Dendritic cell treated with granulocyte-macrophage colony-stimulating factor and Interleukin-4, amounts not matched to agents 40 ng/mL and 50 ng/mL, for 4 days (primary cell): ENCODE measurements at regions not wholly inside any gene's neighbourhood (a gene's known extent, or its start where the extent isn't known, plus 50 kb on each side); places are given as distances from the start of the nearest gene placed in this dataset.

Experiments
- H3K27ac Mint-ChIP-seq: one replicate; pipeline ENCODE4 v1.8.0; 2022; ENCODE audit warnings: mild to moderate bottlenecking, mixed read lengths
- H3K27me3 Mint-ChIP-seq: one replicate; pipeline ENCODE4 v1.8.0; 2022; ENCODE audit warnings: mild to moderate bottlenecking, mixed read lengths
- H3K36me3 Mint-ChIP-seq: one replicate; pipeline ENCODE4 v1.8.0; 2022; ENCODE audit warnings: low read depth, mixed read lengths
- H3K4me1 Mint-ChIP-seq: one replicate; pipeline ENCODE4 v1.8.0; 2022; ENCODE audit warnings: low read depth, mixed read lengths
- H3K4me3 Mint-ChIP-seq: one replicate; pipeline ENCODE4 v1.8.0; 2022; ENCODE audit warnings: mild to moderate bottlenecking, moderate library complexity, mixed read lengths
- H3K9me3 Mint-ChIP-seq: one replicate; pipeline ENCODE4 v1.8.0; 2022; ENCODE audit warnings: mixed read lengths
- intact Hi-C: fragments of 100-400 bp; cut with micrococcal nuclease; formaldehyde crosslinking; loops from one replicate; pipeline ENCODE4 v1.15.0; 2022

- Mint-ChIP-seq H3K9me3 (no peaks in the 10 kb centered on the region), H3K4me1 (peaks cover 31% of the 10 kb centered on the region), H3K4me3 (no peak overlapping the region), H3K27me3 (no peaks in the 10 kb centered on the region), H3K27ac (no peak overlapping the region), H3K36me3 (no peaks in the 10 kb centered on the region)
- intact Hi-C loops: loop anchor here (1.0 to 10.0 kb wide), 3 partner anchors 102 to 341 kb away; partner anchors contain the start of gene CNIH3
These were observed 78.1 kb upstream of the WDR26 start for GRCh38 chr1:224512600-224513151.

GRCh38 chr1:224513383-224513782 is 78.8 kb upstream of the WDR26 start:
- Mint-ChIP-seq H3K9me3 (no peaks in the 10 kb centered on the region), H3K36me3 (no peaks in the 10 kb centered on the region), H3K27ac (no peak overlapping the region), H3K27me3 (no peaks in the 10 kb centered on the region), H3K4me1 (peaks cover 31% of the 10 kb centered on the region), H3K4me3 (no peak overlapping the region)
- intact Hi-C loops: loop anchor here (1.0 to 10.0 kb wide), 3 partner anchors 101 to 340 kb away; partner anchors contain the start of gene CNIH3

GRCh38 chr1:224513787-224514209 is 79.2 kb upstream of the WDR26 start:
- Mint-ChIP-seq H3K27ac (no peak overlapping the region), H3K9me3 (no peaks in the 10 kb centered on the region), H3K27me3 (no peaks in the 10 kb centered on the region), H3K4me3 (no peak overlapping the region), H3K36me3 (no peaks in the 10 kb centered on the region), H3K4me1 (peaks cover 31% of the 10 kb centered on the region)
- intact Hi-C loops: loop anchor here (1.0 to 10.0 kb wide), 3 partner anchors 101 to 340 kb away; partner anchors contain the start of gene CNIH3

- Mint-ChIP-seq H3K27me3 (no peaks in the 10 kb centered on the region), H3K36me3 (no peaks in the 10 kb centered on the region), H3K4me1 (peaks cover 15% of the 10 kb centered on the region), H3K9me3 (no peaks in the 10 kb centered on the region), H3K27ac (no peak overlapping the region), H3K4me3 (no peak overlapping the region)
- intact Hi-C loops: loop anchor here (5.0 to 10.0 kb wide), 2 partner anchors 98 to 405 kb away; partner anchors contain the start of gene CNIH3
These were observed 82.6 kb upstream of the WDR26 start for GRCh38 chr1:224517171-224517570.

GRCh38 chr1:224518528-224518927 is 83.9 kb upstream of the WDR26 start:
- H3K27me3 Mint-ChIP-seq: no peaks in the 10 kb centered on the region
- H3K4me1 Mint-ChIP-seq: peaks cover 13% of the 10 kb centered on the region
- no peaks in the 10 kb centered on the region for H3K9me3 Mint-ChIP-seq
- intact Hi-C loops: loop anchor here (5.0 to 10.0 kb wide), 2 partner anchors 96 to 404 kb away; partner anchors contain the start of gene CNIH3
- no peaks in the 10 kb centered on the region for H3K36me3 Mint-ChIP-seq
- H3K27ac Mint-ChIP-seq: no peak overlapping the region
- H3K4me3 Mint-ChIP-seq: no peak overlapping the region

GRCh38 chr1:224519874-224520273 is 85.3 kb upstream of the WDR26 start:
- H3K9me3 Mint-ChIP-seq: no peaks in the 10 kb centered on the region
- no peaks in the 10 kb centered on the region for H3K27me3 Mint-ChIP-seq
- H3K4me3 Mint-ChIP-seq: no peak overlapping the region
- peaks cover 7% of the 10 kb centered on the region for H3K4me1 Mint-ChIP-seq
- intact Hi-C loops: loop anchor here (5.0 to 10.0 kb wide), 2 partner anchors 95 to 402 kb away; partner anchors contain the start of gene CNIH3
- H3K27ac Mint-ChIP-seq: no peak overlapping the region
- H3K36me3 Mint-ChIP-seq: no peaks in the 10 kb centered on the region

- H3K27ac Mint-ChIP-seq: no peak overlapping the region
- H3K4me3 Mint-ChIP-seq: no peak overlapping the region
- intact Hi-C loops: no loop called here
- H3K9me3 Mint-ChIP-seq: no peaks in the 10 kb centered on the region
- H3K4me1 Mint-ChIP-seq: peaks cover 7% of the 10 kb centered on the region
- H3K36me3 Mint-ChIP-seq: no peaks in the 10 kb centered on the region
- no peaks in the 10 kb centered on the region for H3K27me3 Mint-ChIP-seq
These were observed 86.2 kb upstream of the WDR26 start for GRCh38 chr1:224520808-224521207.

GRCh38 chr1:224521904-224522734 is 87.5 kb upstream of the WDR26 start:
- no peak overlapping the region for H3K4me3 Mint-ChIP-seq
- intact Hi-C loops: no loop called here
- no peaks in the 10 kb centered on the region for H3K36me3 Mint-ChIP-seq
- H3K27me3 Mint-ChIP-seq: no peaks in the 10 kb centered on the region
- no peak overlapping the region for H3K27ac Mint-ChIP-seq
- no peaks in the 10 kb centered on the region for H3K9me3 Mint-ChIP-seq
- peaks cover 7% of the 10 kb centered on the region for H3K4me1 Mint-ChIP-seq

GRCh38 chr1:224523676-224524075 is 89.1 kb upstream of the WDR26 start:
- Mint-ChIP-seq H3K36me3 (no peaks in the 10 kb centered on the region), H3K27ac (no peak overlapping the region)
- intact Hi-C loops: no loop called here

GRCh38 chr1:224524679-224525078 is 90.1 kb upstream of the WDR26 start:
- Mint-ChIP-seq H3K9me3 (no peaks in the 10 kb centered on the region), H3K27ac (no peak overlapping the region), H3K4me3 (no peak overlapping the region), H3K36me3 (no peaks in the 10 kb centered on the region), H3K27me3 (no peaks in the 10 kb centered on the region), H3K4me1 (peaks cover 7% of the 10 kb centered on the region)
- intact Hi-C loops: no loop called here

More at GRCh38 chr1:224523676-224524075, 89.1 kb upstream of the WDR26 start:
- Mint-ChIP-seq H3K4me3 (no peak overlapping the region), H3K9me3 (no peaks in the 10 kb centered on the region), H3K27me3 (no peaks in the 10 kb centered on the region), H3K4me1 (peaks cover 7% of the 10 kb centered on the region)

- Mint-ChIP-seq H3K4me1 (peaks cover 3% of the 10 kb centered on the region), H3K36me3 (no peaks in the 10 kb centered on the region), H3K9me3 (no peaks in the 10 kb centered on the region), H3K27me3 (no peaks in the 10 kb centered on the region), H3K4me3 (no peak overlapping the region), H3K27ac (no peak overlapping the region)
- intact Hi-C loops: no loop called here
These were observed 90.6 kb upstream of the CNIH3 start for GRCh38 chr1:224525411-224526040.

GRCh38 chr1:224526771-224527170 is 89.3 kb upstream of the CNIH3 start:
- no peaks in the 10 kb centered on the region for H3K36me3 Mint-ChIP-seq
- H3K4me1 Mint-ChIP-seq: no peaks in the 10 kb centered on the region
- no peak overlapping the region for H3K27ac Mint-ChIP-seq
- intact Hi-C loops: no loop called here
- H3K27me3 Mint-ChIP-seq: no peaks in the 10 kb centered on the region
- H3K4me3 Mint-ChIP-seq: no peak overlapping the region
- H3K9me3 Mint-ChIP-seq: no peaks in the 10 kb centered on the region

- Mint-ChIP-seq H3K9me3 (no peaks in the 10 kb centered on the region), H3K36me3 (no peaks in the 10 kb centered on the region), H3K4me3 (no peak overlapping the region), H3K27ac (no peak overlapping the region), H3K27me3 (no peaks in the 10 kb centered on the region), H3K4me1 (no peaks in the 10 kb centered on the region)
- intact Hi-C loops: no loop called here
These were observed 87.2 kb upstream of the CNIH3 start for GRCh38 chr1:224528900-224529299.

GRCh38 chr1:224529844-224530243 is 86.3 kb upstream of the CNIH3 start:
- Mint-ChIP-seq H3K4me1 (peaks cover under 1% of the 10 kb centered on the region), H3K36me3 (no peaks in the 10 kb centered on the region), H3K4me3 (no peak overlapping the region), H3K27me3 (no peaks in the 10 kb centered on the region), H3K27ac (no peak overlapping the region), H3K9me3 (no peaks in the 10 kb centered on the region)
- intact Hi-C loops: no loop called here
